ENCODE measurements at regions not wholly inside any gene's neighbourhood (a gene's known extent, or its start where the extent isn't known, plus 50 kb on each side); places are given as distances from the start of the nearest gene placed in this dataset.
"Not testable (repeated sequence)": the region's sequence is repeated elsewhere in the genome, so short reads cannot be mapped to it uniquely, and the experiment has no call there.

GRCh38 chr7:16369855-16370254 lies 51.5 kb downstream of the CRPPA start:
- DNase-seq (ENCODE audit: extremely low read depth in 1 of 2, low read depth in 1 of 2): no peak

- not testable (repeated sequence) for DNase-seq (ENCODE audit: extremely low read depth in 1 of 2, low read depth in 1 of 2)
Measured at GRCh38 chr7:16369309-16369708, 52.0 kb downstream of the CRPPA start.

GRCh38 chr7:16368885-16369284 lies 52.5 kb downstream of the CRPPA start:
- DNase-seq (ENCODE audit: extremely low read depth in 1 of 2, low read depth in 1 of 2): no peak

GRCh38 chr7:16367115-16367514 lies 54.2 kb downstream of the CRPPA start:
- no peak for DNase-seq (ENCODE audit: extremely low read depth in 1 of 2, low read depth in 1 of 2)

GRCh38 chr7:16365952-16366351 lies 55.4 kb downstream of the CRPPA start:
- DNase-seq (ENCODE audit: extremely low read depth in 1 of 2, low read depth in 1 of 2): no peak

GRCh38 chr7:16365177-16365576 lies 56.2 kb downstream of the CRPPA start:
- no peak for DNase-seq (ENCODE audit: extremely low read depth in 1 of 2, low read depth in 1 of 2)

- DNase-seq (ENCODE audit: extremely low read depth in 1 of 2, low read depth in 1 of 2): no peak
Measured at GRCh38 chr7:16359216-16359615, 62.1 kb downstream of the CRPPA start.

- DNase-seq (ENCODE audit: extremely low read depth in 1 of 2, low read depth in 1 of 2): no peak
Measured at GRCh38 chr7:16357921-16358320, 63.4 kb downstream of the CRPPA start.

- no peak for DNase-seq (ENCODE audit: extremely low read depth in 1 of 2, low read depth in 1 of 2)
Measured at GRCh38 chr7:16357474-16357873, 63.9 kb downstream of the CRPPA start.

GRCh38 chr7:16356301-16356958 lies 64.9 kb downstream of the CRPPA start:
- no peak for DNase-seq (ENCODE audit: extremely low read depth in 1 of 2, low read depth in 1 of 2)

- DNase-seq (ENCODE audit: extremely low read depth in 1 of 2, low read depth in 1 of 2): no peak
Measured at GRCh38 chr7:16354573-16354972, 66.8 kb downstream of the CRPPA start.

- DNase-seq (ENCODE audit: extremely low read depth in 1 of 2, low read depth in 1 of 2): no peak
Measured at GRCh38 chr7:16353226-16353625, 68.1 kb downstream of the CRPPA start.

- DNase-seq (ENCODE audit: extremely low read depth in 1 of 2, low read depth in 1 of 2): no peak
Measured at GRCh38 chr7:16350634-16351033, 70.7 kb downstream of the CRPPA start.

GRCh38 chr7:16348251-16348650 lies 73.1 kb downstream of the CRPPA start:
- no peak for DNase-seq (ENCODE audit: extremely low read depth in 1 of 2, low read depth in 1 of 2)

GRCh38 chr7:16347827-16348192 lies 73.5 kb downstream of the CRPPA start:
- no peak for DNase-seq (ENCODE audit: extremely low read depth in 1 of 2, low read depth in 1 of 2)

- DNase-seq (ENCODE audit: extremely low read depth in 1 of 2, low read depth in 1 of 2): no peak
Measured at GRCh38 chr7:16347066-16347826, 74.1 kb downstream of the CRPPA start.

GRCh38 chr7:16345979-16346958 lies 75.1 kb downstream of the CRPPA start:
- no peak for DNase-seq (ENCODE audit: extremely low read depth in 1 of 2, low read depth in 1 of 2)

- no peak for DNase-seq (ENCODE audit: extremely low read depth in 1 of 2, low read depth in 1 of 2)
Measured at GRCh38 chr7:16344927-16345326, 76.4 kb downstream of the CRPPA start.

GRCh38 chr7:16343612-16344011 lies 77.7 kb downstream of the CRPPA start:
- no peak for DNase-seq (ENCODE audit: extremely low read depth in 1 of 2, low read depth in 1 of 2)

- DNase-seq (ENCODE audit: extremely low read depth in 1 of 2, low read depth in 1 of 2): no peak
Measured at GRCh38 chr7:16338065-16338464, 83.3 kb downstream of the CRPPA start.

- no peak for DNase-seq (ENCODE audit: extremely low read depth in 1 of 2, low read depth in 1 of 2)
Measured at GRCh38 chr7:16326106-16326505, 95.2 kb downstream of the CRPPA start.

Data from stimulated activated CD8-positive, alpha-beta memory T cell treated with anti-CD3 and anti-CD28 coated beads, Interleukin-7, amount 100 ng/mL, for 48 hours (primary cell).